ENCODE measurements at regions not wholly inside any gene's neighbourhood (a gene's known extent, or its start where the extent isn't known, plus 50 kb on each side); places are given as distances from the start of the nearest gene placed in this dataset.
"Not testable (repeated sequence)": the region's sequence is repeated elsewhere in the genome, so short reads cannot be mapped to it uniquely, and the experiment has no call there.

DNA sequence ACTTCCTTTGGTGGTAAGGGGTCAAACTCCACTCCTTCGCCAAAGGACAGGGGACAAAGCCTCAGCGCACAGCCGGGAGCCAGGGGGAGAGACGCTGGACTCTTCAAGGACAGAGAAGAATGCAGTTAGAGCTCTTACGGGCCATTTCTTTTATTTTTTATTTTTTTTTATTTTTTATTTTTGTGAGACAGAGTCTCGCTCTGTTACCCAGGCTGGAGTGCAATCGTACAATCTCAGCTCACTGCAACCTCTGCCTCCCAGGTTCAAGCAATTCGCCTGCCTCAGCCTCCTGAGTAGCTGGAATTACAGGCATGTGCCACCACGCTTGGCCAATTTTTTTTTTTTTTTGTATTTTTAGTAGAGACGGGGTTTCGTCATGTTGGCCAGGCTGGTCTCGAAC is 93.2 kb upstream of the RPH3AL start, which contains the start of gene RFLNB:
TSS of gene RFLNB (minus strand) at position 101 of the 400 bp plus-strand sequence.
- not testable (repeated sequence) for DNase-seq

DNA sequence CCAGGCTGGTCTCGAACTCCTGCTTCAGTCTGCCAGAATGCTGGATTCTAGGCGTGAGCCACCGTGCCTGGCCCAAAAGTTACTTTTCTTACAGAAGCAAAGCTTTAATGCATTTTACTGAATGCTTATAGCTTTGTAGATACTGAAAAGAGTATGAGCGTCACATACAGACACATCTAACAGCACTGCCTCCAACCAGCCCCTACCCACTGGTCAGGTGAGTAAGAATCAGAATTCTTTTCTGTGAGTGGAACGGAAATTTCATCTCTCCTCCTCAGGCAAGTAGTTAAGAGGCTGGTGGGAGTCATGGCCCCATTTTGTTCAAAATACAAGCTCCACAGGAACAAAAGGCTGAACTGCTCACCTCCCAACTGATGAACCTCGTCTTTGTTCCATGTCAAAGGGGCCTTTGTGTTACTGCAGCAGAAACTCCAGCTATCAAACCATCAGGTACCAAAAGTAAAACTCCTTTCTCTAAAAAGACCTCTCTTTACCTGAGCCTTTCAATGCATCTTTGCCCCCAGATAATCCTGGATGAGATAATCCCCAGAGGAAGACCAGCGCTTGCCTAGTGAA is 92.4 kb upstream of the RPH3AL start:
- DNase-seq = no peak

DNA sequence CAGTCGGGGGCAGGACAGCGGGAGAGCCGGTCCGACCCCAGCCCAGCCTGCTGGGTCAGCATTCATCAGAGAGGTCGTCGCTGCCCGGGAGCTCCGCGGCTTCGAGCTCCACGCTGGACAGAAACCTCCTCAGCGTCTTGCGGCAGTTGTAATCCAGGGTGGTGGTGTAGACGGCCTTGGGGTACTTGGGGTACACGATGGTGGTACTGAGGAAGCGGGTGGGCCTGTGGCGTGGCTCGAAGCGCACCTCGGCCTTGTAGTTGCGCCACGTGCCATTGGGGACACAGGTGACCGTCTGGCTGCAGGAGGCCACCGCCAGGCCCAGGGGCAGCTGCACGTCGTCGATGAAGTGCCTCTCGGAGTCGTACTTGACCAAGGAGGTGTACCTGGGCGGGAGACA is 90.5 kb upstream of the RPH3AL start:
- no peak for DNase-seq

DNA sequence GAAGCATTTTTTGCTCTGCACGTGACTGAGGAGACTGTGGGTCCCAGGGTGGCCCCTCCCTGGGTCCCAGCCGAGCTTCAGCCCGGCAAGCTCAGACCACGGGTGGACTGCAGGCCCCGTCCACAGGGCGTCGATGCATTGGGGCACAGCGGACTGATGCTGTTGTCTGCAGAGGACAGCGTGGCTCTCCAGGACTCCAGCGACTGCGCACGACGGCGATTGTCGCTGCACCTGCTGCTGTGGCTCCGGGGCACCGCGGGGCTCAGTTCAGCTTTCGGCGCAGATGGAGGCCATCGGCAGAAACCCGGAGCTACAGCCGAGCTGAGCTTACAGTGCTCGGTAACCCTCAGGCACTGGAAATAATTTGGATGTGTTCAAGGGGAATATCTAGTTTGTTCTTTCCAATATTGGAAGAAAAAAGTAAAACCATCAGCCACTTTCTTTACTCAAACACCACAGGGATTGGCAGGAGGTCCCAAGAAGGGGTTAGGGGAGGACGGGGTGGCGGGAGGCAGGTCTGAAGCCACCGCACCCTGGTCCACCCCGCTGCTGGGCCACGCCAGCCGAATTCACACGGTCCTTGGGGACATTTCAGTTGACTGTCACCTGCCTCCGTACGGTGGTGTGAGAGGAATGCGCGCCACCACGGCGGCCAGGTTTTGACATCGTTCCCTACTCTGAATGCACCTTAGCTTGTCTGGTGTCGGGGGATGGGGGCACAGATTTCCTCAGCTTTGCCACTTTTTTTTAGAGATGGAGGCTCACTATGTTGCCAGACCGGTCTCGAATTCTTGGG is 88.7 kb upstream of the RPH3AL start:
- DNase-seq = no peak

DNA sequence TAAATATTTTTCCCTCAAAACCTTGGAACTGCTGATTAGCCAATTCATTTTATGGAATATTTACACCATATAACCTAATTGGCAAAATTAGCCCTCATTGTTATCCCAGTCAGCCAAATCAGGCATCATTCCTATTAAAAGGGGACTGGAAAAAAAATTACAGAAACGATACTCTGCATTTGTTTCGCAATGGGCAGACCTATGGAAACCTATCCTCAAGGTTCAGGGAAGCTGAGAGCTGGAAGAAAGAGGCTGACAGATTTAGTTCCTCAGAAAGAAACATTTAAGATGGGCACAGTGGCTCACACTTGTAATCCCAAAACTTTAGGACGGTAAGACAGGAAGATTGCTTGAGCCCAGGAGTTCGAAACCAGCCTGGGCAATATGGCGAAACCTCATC is 85.6 kb upstream of the RPH3AL start:
- no peak for DNase-seq

DNA sequence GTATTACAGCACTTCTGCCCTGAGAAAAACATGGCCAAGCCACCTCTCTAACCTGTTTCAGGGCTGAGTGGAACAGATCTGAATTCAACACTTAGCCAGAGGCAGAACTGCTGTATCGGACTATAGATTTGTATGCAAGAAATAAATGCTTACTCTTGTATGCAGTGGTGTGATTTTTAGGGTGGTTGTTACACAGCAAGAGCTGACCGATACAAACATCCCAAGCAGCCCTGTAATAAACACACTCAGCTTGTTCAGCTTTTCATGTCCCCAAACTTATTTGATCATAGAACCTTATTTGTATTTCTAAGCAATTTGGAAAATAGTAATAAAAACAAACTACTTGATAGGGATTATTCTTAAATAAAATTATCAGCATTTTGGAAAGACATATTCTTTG is 84.9 kb upstream of the RPH3AL start:
- no peak for DNase-seq

DNA sequence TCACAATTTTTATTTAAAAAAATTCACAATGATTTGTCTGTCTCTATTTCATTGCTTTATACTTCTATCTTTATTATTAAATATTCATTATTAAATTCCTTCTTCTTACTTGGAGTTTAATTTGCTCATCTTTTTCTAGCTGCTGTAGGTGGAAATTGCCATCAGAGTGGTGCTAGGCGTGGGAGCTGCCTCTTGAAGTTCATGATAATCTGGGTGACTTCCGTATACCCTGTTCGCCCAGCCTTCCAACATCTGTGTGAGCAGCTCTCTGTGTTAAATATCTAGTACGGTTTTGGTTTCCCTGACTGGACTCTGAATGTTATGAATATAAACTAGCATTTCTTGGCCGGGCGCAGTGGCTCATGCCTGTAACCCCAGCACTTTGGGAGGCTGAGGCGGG is 84.0 kb upstream of the RPH3AL start:
- DNase-seq = no peak

DNA sequence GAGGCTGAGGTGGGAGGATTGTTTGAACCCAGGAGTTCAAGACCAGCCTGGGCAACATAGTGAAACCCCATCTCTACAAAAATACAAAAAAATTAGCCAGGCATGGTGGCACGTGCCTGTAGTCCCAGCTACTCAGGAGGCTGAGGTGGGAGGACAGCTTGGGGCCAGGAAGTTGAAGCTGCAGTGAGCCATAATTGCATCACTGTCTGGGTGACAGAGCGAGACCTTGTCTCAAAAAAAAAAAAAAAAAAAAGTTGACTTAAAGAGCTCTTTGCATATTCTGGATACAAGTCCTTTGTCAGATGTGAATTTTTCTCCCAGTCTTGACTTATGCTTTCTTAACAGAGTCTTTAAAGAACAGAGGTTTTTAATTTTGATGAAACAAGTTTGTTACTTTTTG is 79.9 kb upstream of the RPH3AL start:
- DNase-seq = not testable (repeated sequence)

DNA sequence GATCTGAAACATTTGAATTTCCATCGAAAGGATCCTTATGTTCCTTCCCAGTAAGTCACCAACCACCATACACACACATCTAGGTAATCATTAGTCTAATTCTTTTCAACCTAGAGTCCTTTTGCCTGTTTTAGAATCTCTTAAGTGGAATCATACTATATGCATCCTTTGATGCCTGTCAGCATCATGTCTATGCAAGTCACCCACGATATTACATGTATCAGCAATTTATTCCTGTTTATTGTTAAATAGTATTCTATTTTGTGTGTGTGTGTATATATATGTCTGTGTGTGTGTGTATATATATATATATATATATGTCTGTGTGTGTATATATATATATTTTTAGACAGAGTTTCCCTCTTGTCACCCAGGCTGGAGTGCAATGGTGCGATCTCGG is 78.9 kb upstream of the RPH3AL start:
- DNase-seq = no peak

DNA sequence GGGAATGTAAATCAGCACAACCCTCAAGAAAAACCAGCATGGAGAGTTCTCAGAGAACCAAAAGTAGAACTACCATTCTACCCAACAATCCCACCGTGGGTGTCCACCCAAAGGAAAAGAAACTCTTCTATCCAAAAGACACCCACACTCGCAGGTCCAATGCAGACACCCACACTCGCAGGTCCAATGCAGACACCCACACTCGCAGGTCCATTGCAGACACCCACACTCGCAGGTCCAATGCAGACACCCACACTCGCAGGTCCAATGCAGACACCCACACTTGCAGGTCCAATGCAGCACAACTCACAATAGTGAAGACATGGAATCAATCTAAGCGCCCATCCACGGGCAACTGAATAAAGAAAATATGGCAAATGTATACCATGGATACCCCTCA is 77.0 kb upstream of the RPH3AL start:
- DNase-seq = no peak

DNA sequence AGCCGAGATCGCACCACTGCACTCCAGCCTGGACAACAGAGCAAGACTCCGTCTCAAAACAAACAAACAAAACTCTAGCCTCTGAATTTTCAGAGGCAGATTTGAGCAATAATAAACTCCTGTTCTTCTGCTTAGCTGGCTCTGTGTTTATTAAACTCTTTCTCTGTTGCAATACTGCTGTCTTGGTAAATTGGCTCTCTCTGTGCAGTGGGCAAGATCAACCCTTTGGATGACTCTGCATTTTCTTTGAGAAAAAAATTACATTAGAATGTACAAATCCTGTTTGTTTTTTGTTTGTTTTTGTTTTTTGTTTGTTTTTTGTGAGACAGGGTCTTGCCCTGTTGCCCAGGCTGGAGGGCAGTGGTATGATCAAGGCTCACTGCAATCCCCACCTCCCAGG is 75.8 kb upstream of the RPH3AL start:
- DNase-seq = no peak

DNA sequence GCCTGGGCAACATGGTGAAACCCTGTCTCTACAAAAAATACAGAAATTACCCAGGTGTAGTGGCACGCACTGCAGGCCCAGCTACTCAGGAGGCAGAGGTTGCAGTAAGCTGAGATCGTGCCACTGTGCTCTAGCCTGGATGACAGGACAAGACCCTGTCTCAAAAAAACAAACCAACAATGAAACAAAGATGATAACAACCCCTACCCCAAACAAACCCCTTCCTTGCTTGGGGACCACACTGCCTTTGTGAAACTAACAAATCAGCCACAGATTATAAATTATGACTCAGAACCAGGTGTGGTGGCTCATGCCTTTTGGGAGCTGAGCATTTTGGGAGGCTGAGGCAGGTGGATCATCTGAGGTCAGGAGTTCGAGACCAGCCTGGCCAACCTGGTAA is 75.3 kb upstream of the RPH3AL start:
- no peak for DNase-seq

DNA sequence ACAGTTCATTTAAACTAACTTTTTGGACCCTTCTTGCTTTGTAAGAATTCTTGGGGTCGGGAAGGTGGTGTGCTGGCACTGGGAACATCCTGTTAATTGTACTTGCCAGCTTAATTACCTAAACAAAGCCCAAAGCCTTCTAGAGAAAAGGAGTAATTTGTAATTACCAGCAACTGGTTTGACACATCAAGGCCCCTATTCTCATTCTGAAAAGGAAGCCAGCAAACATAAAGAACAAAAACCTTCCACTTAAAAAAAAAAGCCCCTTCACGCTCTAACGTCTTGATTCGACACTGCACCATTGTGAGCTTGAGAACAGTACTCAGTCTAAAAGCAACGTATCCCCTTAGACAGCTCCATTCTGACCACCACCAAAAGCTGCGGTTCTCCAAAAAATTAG is 74.7 kb upstream of the RPH3AL start:
- no peak for DNase-seq

DNA sequence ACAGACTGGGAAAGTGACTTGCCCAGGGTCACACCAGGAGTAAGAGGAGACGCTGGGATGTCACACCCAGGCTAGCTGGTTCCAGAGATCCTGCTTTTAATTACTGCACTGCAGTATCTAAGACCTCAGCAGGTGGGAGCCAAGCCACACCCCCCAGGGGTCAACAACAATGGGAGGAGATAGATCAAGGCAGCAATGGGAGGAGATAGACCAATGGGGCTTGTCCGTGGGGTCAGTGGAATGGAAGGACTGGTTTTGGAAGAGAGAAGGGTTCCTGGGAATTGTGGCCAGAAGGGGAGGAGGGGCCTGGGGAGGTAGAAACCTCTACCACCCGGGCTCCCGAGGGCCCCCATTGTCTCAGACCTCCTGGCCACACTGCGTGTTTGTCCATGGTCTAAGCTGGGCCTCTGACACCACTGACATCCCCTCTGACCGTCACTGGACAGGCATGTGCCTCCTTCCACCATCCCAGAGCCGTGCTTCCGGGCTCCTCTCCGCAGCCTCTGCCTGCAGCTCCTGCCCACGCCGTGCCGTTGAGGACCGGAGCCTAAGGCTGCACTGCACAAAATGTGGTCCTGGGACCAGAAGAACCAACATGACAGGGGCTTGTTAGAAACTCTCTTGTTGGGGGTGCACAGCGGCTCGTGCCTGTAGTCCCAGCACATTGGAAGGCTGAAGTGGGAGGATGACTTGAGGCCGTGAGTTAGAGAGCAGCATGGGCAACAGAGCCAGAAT is 69.8 kb upstream of the RPH3AL start:
- no peak for DNase-seq

DNA sequence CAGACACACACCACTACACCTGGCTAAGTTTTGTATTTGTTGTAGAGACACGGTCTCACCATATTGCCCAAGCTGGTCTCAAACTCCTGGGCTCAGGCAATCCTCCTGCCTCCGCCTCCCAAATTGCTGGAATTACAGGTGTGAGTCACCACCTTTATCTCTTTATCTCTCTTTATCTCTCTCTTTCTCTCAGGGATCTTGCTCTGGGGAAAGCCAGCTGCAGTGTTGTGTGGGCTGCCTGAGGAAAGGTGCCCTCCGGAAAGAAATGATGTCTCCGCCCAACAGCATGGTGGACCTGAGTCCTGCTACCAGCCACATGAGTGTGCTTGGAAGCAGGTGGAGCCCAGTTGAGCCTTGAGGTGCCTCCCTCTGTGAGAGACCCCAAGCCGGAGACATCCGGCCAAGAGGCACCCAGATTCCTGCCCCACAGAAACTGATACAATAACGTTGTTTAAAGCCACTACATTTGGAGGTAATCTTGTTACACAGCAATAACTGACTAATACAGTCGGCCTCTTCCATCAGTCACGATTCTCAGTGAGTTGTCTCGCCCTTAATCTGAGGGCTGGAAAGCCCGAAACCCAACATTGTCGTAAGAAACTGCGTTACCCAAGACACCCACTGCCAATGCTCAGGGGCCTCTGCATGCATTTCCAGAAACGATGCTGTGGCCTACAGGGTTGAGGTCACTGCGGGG is 68.0 kb upstream of the RPH3AL start:
- no peak for DNase-seq

DNA sequence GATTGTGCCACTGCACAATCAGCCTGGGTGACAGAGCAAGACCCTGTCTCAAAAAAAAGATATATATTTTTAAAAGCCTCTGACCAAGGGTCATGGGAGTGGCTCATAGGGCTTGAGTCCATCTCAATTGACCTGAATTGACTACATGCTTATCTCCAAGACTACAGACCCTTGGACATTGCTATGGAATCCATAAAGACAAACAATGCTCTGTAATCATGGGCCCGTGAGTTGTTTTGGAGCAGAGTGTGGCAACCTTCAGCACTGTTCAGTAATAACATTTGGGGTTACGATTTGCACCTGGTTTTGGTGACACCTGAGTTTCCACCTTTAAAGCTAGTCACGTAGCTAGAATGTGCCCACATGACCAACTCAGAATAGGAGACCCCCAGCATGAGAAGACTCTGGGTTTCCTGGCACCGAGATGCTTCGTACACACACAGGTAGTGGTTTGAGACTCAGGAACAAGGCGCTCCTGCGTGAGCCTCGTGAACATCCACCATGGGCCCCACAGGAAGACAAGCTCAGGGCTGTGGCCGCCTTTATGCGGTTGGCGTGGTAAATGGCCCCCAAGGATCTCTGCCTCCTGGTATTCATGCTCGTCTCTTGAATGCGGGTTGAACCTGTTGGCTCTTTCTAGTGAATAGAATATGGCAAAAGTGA is 66.6 kb upstream of the RPH3AL start:
- DNase-seq = peak; percentile 40

DNA sequence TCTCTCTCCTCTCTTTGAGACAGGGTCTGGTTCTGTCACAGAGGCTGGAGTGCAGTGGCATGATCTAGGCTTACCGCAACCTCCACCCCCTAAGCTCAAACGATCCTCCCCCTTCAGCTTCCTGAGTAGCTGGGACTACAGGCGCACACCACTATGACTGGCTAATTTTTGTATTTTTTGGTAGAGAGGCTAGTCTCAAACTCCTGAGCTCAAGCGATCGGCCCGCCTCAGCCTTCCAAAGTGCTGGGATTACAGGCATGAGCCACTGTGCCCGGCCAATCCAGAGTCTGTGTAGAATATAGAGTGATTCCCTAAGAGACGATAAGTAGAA is 65.8 kb upstream of the RPH3AL start:
- DNase-seq = peak; percentile 73

DNA sequence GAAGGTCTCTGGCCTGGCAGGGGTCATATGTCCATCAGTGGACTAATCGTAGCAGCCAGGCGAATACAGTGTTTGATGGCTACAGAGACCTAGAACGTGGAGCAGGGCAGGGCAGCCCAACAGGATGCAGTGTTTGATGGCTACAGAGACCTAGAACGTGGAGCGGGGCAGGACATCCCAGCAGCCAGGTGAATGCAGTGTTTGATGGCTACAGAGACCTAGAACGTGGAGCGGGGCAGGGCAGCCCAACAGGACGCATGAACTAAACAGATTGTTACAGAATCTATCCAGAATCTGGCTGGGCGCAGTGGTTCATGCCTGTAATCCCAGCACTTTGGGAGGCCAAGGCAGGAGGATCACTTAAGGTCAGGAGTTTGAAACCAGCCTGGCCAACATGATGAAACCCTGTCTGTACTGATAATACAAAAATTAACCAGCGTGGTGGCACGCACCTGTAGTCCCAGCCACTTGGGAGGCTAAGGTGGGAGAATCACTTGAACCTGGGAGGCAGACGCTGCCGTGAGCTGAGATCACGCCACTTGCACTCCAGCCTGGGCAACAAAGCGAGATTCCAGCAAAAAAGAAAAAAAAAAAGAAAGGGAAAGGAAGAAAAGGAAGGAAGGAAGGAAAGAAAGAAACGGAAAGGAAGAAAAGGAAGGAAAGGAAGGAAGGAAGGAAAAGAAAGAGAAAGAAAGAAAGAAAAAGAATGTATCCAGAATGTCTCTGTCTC is 65.2 kb upstream of the RPH3AL start:
- no peak for DNase-seq

DNA sequence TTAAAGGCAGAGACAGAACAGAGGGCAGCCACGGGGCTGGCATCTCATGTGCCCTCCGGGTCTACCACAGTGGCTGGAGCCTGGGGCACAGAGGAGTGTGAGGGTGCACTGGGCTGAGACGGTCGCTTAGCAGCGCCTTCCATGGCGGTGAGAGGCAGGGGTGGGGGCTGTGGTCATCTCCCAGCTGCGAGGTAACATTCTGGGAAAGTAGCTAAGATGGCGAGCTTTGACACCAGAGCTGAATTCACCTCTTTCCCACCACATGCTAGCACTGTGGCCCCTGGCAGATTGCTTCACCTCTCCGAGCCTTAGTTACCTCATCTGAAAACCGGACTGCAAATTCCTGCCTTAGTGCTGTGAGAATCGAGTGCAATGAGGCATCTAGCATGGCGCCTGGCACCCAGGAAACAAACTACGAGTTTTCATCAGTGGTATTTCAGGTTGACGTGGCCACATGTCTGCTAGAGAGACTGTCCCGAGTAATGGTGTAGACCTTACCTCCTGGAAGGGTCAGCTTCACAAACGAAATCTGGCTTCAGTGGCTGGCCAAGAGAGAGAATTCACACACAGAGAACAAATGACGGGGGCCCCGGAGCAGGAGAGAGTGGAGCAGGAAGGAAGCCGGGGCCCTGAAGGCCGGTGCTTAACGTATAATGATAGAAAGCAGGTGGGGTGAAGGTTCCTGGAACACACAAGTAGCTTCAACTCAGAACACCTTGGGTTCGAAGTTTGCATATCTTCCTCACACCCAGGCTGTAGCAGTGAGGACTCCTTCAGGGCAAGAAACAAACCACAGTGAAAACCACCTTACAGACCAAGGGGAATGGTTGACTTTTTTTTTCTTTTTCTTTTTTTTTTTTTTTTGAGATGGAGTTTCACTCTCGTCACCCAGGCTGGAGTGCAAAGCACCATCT is 63.9 kb upstream of the RPH3AL start:
- DNase-seq = peak; percentile 85

DNA sequence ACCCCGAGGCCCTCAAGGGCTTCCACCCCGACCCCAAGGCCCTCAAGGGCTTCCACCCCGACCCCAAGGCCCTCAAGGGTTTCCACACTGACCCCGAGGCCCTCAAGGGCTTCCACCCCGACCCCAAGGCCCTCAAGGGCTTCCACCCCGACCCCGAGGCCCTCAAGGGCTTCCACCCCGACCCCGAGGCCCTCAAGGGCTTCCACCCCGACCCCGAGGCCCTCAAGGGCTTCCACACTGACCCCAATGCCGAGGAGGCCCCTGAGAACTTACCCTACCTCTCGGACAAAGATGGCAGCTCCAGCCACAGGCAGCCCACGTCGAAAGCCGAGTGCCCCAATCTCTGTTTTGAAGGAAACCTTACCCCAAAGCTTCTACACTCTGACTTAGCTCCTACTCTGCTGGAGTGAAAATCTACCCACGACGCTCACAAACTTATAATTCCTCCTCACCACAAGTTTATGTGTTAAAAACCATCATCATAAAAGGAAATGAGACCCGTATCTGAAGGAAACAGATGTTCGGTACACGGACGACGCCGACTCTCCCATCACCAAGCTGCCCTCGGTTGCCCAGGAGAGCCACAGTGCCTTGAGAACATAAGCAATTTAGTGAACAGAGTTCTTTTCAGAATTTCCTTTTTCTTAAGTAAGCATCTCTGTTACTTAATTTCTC is 61.2 kb upstream of the RPH3AL start:
- peak; percentile 38 for DNase-seq

DNA sequence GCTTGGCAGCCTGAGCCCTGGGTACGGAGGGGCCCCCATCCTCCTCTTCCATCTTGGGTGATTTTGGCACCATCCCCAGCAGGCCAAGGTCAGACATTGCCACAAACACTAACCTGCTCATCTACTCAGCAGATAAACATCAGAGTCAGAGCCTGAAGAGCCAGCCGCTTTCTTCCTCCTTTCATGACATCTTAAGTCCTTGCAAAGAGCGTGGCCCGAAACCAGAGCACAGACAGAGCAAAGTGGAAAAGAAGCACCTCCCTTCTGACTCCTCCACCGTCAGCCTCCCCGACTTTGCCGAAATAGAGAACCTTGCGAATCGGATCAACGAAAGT is 60.4 kb upstream of the RPH3AL start:
- DNase-seq = peak; percentile 37

Measured in activated CD4-positive, alpha-beta T cell treated with anti-CD3 and anti-CD28 coated beads, Interleukin-10, Interleukin-2, amounts not matched to agents 100 ng/mL and 50 ng/mL, durations not matched to agents 16 hours and 8 hours (primary cell).